ENCODE measurements at regions not wholly inside any gene's neighbourhood (a gene's known extent, or its start where the extent isn't known, plus 50 kb on each side); places are given as distances from the start of the nearest gene placed in this dataset.
"Not testable (repeated sequence)": the region's sequence is repeated elsewhere in the genome, so short reads cannot be mapped to it uniquely, and the experiment has no call there.

GRCh38 chr21:31455506-31455905 lies 111.4 kb upstream of the TIAM1 start:
- DNase-seq (ENCODE audit: low spot score): no peak

- no peak for DNase-seq (ENCODE audit: low spot score)
Observed at GRCh38 chr21:31450980-31451379, 106.9 kb upstream of the TIAM1 start.

GRCh38 chr21:31449921-31450535 lies 106.0 kb upstream of the TIAM1 start:
- DNase-seq (ENCODE audit: low spot score): no peak

- no peak for DNase-seq (ENCODE audit: low spot score)
Observed at GRCh38 chr21:31448496-31448895, 104.4 kb upstream of the TIAM1 start.

- DNase-seq (ENCODE audit: low spot score): no peak
Observed at GRCh38 chr21:31447505-31447904, 103.4 kb upstream of the TIAM1 start.

GRCh38 chr21:31446226-31446855 lies 102.3 kb upstream of the TIAM1 start:
- no peak for DNase-seq (ENCODE audit: low spot score)

GRCh38 chr21:31445137-31445536 lies 101.1 kb upstream of the TIAM1 start:
- DNase-seq (ENCODE audit: low spot score): no peak

- peak; percentile 42 for DNase-seq (ENCODE audit: low spot score)
Observed at GRCh38 chr21:31443736-31444521, 99.9 kb upstream of the TIAM1 start.

GRCh38 chr21:31442339-31442738 lies 98.3 kb upstream of the TIAM1 start:
- DNase-seq (ENCODE audit: low spot score): no peak

- DNase-seq (ENCODE audit: low spot score): no peak
Observed at GRCh38 chr21:31429506-31429905, 85.4 kb upstream of the TIAM1 start.

GRCh38 chr21:31426235-31426797 lies 82.3 kb upstream of the TIAM1 start:
- no peak for DNase-seq (ENCODE audit: low spot score)

- DNase-seq (ENCODE audit: low spot score): no peak
Observed at GRCh38 chr21:31425138-31425537, 81.1 kb upstream of the TIAM1 start.

GRCh38 chr21:31424058-31424457 lies 80.0 kb upstream of the TIAM1 start:
- no peak for DNase-seq (ENCODE audit: low spot score)

GRCh38 chr21:31420988-31421387 lies 76.9 kb upstream of the TIAM1 start:
- DNase-seq (ENCODE audit: low spot score): no peak

GRCh38 chr21:31420354-31420753 lies 76.3 kb upstream of the TIAM1 start:
- no peak for DNase-seq (ENCODE audit: low spot score)

- DNase-seq (ENCODE audit: low spot score): no peak
Observed at GRCh38 chr21:31418377-31419001, 74.4 kb upstream of the TIAM1 start.

- not testable (repeated sequence) for DNase-seq (ENCODE audit: low spot score)
Observed at GRCh38 chr21:31417214-31417613, 73.2 kb upstream of the TIAM1 start.

GRCh38 chr21:31416465-31416864 lies 72.4 kb upstream of the TIAM1 start:
- DNase-seq (ENCODE audit: low spot score): no peak

GRCh38 chr21:31414263-31415000 lies 70.4 kb upstream of the TIAM1 start:
- no peak for DNase-seq (ENCODE audit: low spot score)

- no peak for DNase-seq (ENCODE audit: low spot score)
Observed at GRCh38 chr21:31413698-31414097, 69.6 kb upstream of the TIAM1 start.

- DNase-seq (ENCODE audit: low spot score): no peak
Observed at GRCh38 chr21:31410499-31411131, 66.6 kb upstream of the TIAM1 start.

Measured in pons (tissue), 1 donor.